ENCODE measurements at regions not wholly inside any gene's neighbourhood (a gene's known extent, or its start where the extent isn't known, plus 50 kb on each side); places are given as distances from the start of the nearest gene placed in this dataset.

DNA sequence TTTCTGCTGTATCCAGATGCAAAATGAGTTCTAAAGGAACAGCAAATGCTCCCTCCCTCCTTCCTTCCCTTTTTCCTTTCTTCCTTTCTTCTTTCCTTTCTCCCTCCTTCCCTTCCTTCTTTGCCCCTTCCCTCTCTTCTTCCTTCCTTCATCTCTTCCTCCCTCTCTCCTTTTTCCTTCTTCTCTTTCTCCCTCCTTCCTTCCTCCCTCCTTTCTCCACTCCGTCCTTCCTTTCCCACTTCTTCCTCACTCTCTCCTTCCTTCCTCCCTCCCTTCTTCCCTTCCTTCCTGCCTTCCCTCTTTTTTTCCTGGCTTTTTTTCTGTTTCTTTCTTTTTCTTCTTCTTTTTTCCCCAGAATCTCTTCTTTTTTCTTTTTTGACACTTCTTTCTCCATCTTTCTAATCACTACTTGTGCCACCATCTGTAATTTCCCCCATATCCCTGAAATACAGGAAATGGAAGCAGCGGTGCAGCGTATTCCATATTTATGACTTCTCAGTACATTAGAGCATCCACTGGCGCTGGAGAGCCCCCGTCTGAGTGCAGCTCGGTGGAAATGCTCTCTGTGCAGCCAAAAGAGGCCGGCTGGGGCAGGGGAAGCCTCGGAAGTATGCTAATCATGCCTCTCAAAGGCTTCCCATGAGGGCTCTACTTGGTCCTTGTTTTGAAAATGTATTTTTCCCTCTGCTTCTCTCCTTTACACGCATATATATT is 275.6 kb downstream of the TSHZ3 start:
- no peaks in the 10 kb centered on the region for H3K23me2 ChIP-seq (ENCODE audit: low read depth, low read length)
- ChIA-PET POLR2A (ENCODE audit: partially characterized antibody) (no interaction called here), CTCF (ENCODE audit: partially characterized antibody) (interaction anchor here (1.9 kb wide), 1 partner anchor 19 kb away, joined by 5 read pairs; no protein-coding TSS in a partner anchor)
- H3K4me1 ChIP-seq (replicated peaks in 1 of 4; ENCODE audit: control insufficient read depth in 3 of 4, insufficient read depth in 4 of 4, low read length in 3 of 4): peaks cover 3 to 15% (median 7%) of the 10 kb centered on the region in 4 experiments; a peak in 4 of 7 replicates
- no peak overlapping the region for H4K8ac ChIP-seq (ENCODE audit: extremely low read depth, insufficient read depth, low read length)
- H3K14ac ChIP-seq (ENCODE audit: insufficient read length): no peak overlapping the region
- FAIRE-seq: no peak
- WGBS, 2 experiments (ENCODE audit: extremely low coverage in 1 of 2, insufficient coverage in 1 of 2, insufficient read length in 1 of 2, insufficient replicate concordance in 2 of 2, low coverage in 1 of 2, low lambda C conversion rate in 2 of 2, missing lambda C conversion rate in 1 of 2): 55 to 89% methylated on average over 1 to 9 of the region's 9 CpGs
- H4K91ac ChIP-seq (replicated peaks; ENCODE audit: insufficient read length, low read length): no peak overlapping the region
- H3K18ac ChIP-seq (ENCODE audit: extremely low read depth, low read length): no peak overlapping the region
- H2BK12ac ChIP-seq (ENCODE audit: low read depth, low read length): no peak overlapping the region
- no peak overlapping the region for H3K9ac ChIP-seq (replicated peaks in 1 of 4; ENCODE audit: extremely low read depth in 1 of 4, low read depth in 3 of 4, low read length in 3 of 4)
- H2BK15ac ChIP-seq (ENCODE audit: low read length): no peak overlapping the region
- H3K4me2 ChIP-seq (ENCODE audit: insufficient read depth in 1 of 2, low read depth in 2 of 2, low read length in 2 of 2): peak overlapping the region; percentile 15 to 22; a peak in 2 of 4 replicates
- H3K27me3 ChIP-seq (replicated peaks in 1 of 4; ENCODE audit: control insufficient read depth in 3 of 4, extremely low read depth in 1 of 4, insufficient read depth in 3 of 4, low read length in 3 of 4): no peaks in the 10 kb centered on the region
- H2BK5ac ChIP-seq (ENCODE audit: low read depth, low read length): no peak overlapping the region
- H4K20me1 ChIP-seq (replicated peaks in 1 of 2; ENCODE audit: control insufficient read depth in 1 of 2, insufficient read depth in 2 of 2, low read length in 2 of 2): no peaks in the 10 kb centered on the region
- no peak for DNase-seq (ENCODE audit: low read depth in 1 of 2, low spot score in 2 of 2)
- no peak overlapping the region for H3K56ac ChIP-seq (replicated peaks; ENCODE audit: insufficient read length, low read depth, low read length)
- no peak overlapping the region for H3K4ac ChIP-seq (replicated peaks; ENCODE audit: insufficient read length, low read depth, low read length)
- no peak overlapping the region for H2AFZ ChIP-seq (ENCODE audit: low read length)
- no peak overlapping the region for H4K5ac ChIP-seq (ENCODE audit: insufficient read length, low read depth, low read length)
- no peak overlapping the region for H3K4me3 ChIP-seq (ENCODE audit: extremely low read depth in 1 of 4, insufficient read depth in 2 of 4, low read depth in 3 of 4, low read length in 4 of 4)
- no peaks in the 10 kb centered on the region for H3K36me3 ChIP-seq (ENCODE audit: control insufficient read depth in 2 of 4, insufficient read depth in 4 of 4, low read length in 3 of 4)
- H3K79me2 ChIP-seq (ENCODE audit: control insufficient read depth in 1 of 2, insufficient read depth in 2 of 2, low read length in 2 of 2): no peaks in the 10 kb centered on the region
- no peaks in the 10 kb centered on the region for H3K9me3 ChIP-seq (ENCODE audit: insufficient read depth in 2 of 2, low read depth in 1 of 2, low read length in 1 of 2)
- H3K23ac ChIP-seq (ENCODE audit: insufficient read length): no peak overlapping the region
- H3K79me1 ChIP-seq (ENCODE audit: low read depth, low read length): no peaks in the 10 kb centered on the region; the same call in 1 of the 2 replicates
- 0 out of 2 replicates have a peak overlapping the region, but pooled peaks have one; percentile 21 for H2BK20ac ChIP-seq (ENCODE audit: low read length)
- H2AK5ac ChIP-seq (ENCODE audit: low read depth, low read length): no peak overlapping the region
- H3K27ac ChIP-seq (ENCODE audit: low read depth, low read length): no peak overlapping the region
- H2BK120ac ChIP-seq (replicated peaks; ENCODE audit: low read depth, low read length): no peak overlapping the region
- TF ChIP-seq SUZ12 (IDR thresholded peaks at IDR 0.05; ENCODE audit: low read length) (no peak), NRF1 (IDR thresholded peaks at IDR 0.05; ENCODE audit: low read depth, low read length) (no peak), SP2 (IDR thresholded peaks at IDR 0.05; ENCODE audit: low read length) (no peak)
